Fibroblast of villous mesenchyme (primary cell): ENCODE measurements at regions not wholly inside any gene's neighbourhood (a gene's known extent, or its start where the extent isn't known, plus 50 kb on each side); places are given as distances from the start of the nearest gene placed in this dataset.

Source experiments
- DNase-seq: peaks from one replicate; pipeline ENCODE4 v3.0.0-alpha.2; 2010; ENCODE audit warnings: low read depth
- H3K4me3 ChIP-seq: 2 replicates; pipeline ENCODE4 v1.5.1; 2011; ENCODE audit warnings: low read depth, mild to moderate bottlenecking, low read length
- CTCF ChIP-seq: IDR thresholded peaks from 2 replicates; pipeline ENCODE4 v1.5.1; 2012; ENCODE audit warnings: low read depth, mild to moderate bottlenecking, low read length; ENCODE audit not compliant: insufficient read depth

- no peak for TF ChIP-seq CTCF
- no peak for DNase-seq
Observed at GRCh38 chr2:211093743-211094303, 537.4 kb downstream of the CPS1 start.

GRCh38 chr2:211103989-211104388 is 547.6 kb downstream of the CPS1 start:
- DNase-seq, result no peak
- no peak for TF ChIP-seq CTCF
- H3K4me3 ChIP-seq, result no peak overlapping the region

More at GRCh38 chr2:211093743-211094303, 537.4 kb downstream of the CPS1 start:
- H3K4me3 ChIP-seq, result no peak overlapping the region

- DNase-seq, result no peak
- H3K4me3 ChIP-seq, result no peak overlapping the region
- no peak for TF ChIP-seq CTCF
Observed at GRCh38 chr2:211113334-211114175, 557.2 kb downstream of the CPS1 start.

GRCh38 chr2:211114826-211115455 is 558.5 kb downstream of the CPS1 start:
- TF ChIP-seq CTCF, result no peak
- no peak overlapping the region for H3K4me3 ChIP-seq
- DNase-seq, result no peak

GRCh38 chr2:211117026-211117425 is 560.6 kb downstream of the CPS1 start:
- no peak overlapping the region for H3K4me3 ChIP-seq
- TF ChIP-seq CTCF, result no peak
- DNase-seq, result no peak

- DNase-seq, result no peak
- no peak for TF ChIP-seq CTCF
- no peak overlapping the region for H3K4me3 ChIP-seq
Observed at GRCh38 chr2:211126256-211126655, 569.9 kb downstream of the CPS1 start.
